ENCODE measurements at regions not wholly inside any gene's neighbourhood (a gene's known extent, or its start where the extent isn't known, plus 50 kb on each side); places are given as distances from the start of the nearest gene placed in this dataset.
"Not testable (repeated sequence)": the region's sequence is repeated elsewhere in the genome, so short reads cannot be mapped to it uniquely, and the experiment has no call there.

DNA sequence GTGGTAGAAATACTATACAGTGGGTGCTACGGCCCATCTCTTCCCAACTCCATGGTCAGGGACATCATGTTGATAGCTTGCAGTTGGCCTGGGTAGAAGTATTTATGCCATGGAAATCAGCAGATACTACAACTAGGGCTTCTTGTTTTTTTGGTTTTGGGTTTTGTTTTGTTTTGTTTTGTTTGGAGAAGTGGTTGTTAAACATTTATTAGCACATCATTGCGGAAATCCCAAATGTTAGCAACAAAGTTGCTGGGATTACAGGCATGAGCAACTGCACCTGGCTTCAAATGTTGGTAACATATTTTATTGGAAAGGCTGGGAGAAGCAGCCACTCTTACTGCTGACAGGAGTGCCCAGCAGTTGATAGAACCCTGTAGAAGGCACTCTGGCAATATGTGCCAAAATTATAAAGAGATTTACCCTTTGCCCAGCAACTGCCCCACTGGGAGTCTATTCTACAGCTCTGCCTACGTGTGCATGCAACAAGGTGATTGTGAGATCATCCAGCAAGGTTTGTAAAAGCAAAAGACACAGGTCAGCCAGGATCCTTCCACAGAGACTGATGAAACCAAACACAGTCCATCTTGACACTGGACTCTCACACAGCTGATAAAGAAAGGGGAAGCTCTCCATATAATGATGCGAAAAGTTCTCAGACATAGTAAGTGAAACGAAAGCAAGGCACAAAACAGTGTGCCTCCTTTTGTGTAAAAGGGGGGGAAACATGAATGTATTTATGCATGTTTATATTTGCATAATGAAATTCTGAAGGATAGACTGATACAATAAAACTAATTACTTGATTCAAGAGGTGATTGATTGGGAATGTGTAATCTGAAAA lies 314.4 kb downstream of the ANAPC1 start:
- not testable (repeated sequence) for H3K27ac ChIP-seq (ENCODE audit: low read depth in 1 of 2, low read length in 1 of 2); H3K27me3 ChIP-seq (ENCODE audit: control insufficient read depth in 2 of 2, insufficient read depth in 1 of 2, low read length in 1 of 2); H3K4me1 ChIP-seq (ENCODE audit: control insufficient read depth in 2 of 2, insufficient read depth in 2 of 2, low read length in 2 of 2); H3K4me3 ChIP-seq (ENCODE audit: low read length in 2 of 2); DNase-seq (ENCODE audit: low read depth in 6 of 9, low spot score in 9 of 9); H3K36me3 ChIP-seq (ENCODE audit: control insufficient read depth in 2 of 2, insufficient read depth in 2 of 2, low read length in 1 of 2); H3K9me3 ChIP-seq (ENCODE audit: control insufficient read depth in 2 of 2, insufficient read depth in 1 of 2, low read length in 1 of 2)
- WGBS = 64% methylated on average over 4 of the region's 5 CpGs

DNA sequence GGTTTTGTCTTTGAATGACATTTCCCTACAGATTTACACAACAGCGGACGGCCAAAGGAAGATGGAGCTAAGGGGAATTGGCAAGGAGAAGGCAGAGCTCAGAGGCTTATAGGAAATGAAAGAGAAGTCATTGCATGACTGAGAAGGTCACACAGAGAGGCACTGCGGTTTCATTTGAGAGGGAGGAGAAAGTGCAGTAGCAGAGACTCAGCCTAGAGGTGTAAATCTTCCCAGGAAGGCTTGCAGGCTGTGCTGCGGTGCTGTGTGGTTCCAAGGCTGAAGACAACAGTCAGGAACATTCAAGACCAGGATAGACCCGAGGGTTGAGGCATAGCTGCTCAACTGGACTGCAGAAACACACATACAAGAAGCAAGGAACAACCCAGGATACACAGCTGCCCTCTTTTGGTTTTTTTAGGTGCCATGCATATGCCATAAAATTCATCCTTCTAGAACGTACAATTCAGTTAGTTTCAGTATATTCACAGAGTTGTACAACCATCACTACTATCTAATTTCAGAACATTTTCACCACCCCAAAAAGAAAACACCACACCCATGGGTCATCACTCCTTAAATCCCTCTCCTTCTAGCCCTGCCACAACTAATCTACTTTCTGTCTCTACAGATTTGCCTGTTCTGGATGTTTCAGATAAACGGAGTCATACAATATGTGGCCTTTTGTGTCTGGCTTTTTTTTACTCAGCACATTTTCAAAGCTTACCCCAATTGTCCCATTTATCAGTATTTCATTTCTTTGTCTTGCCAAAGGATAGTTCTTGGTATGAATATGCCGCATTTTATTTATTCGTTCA lies 313.5 kb downstream of the ANAPC1 start:
- H3K9me3 ChIP-seq (ENCODE audit: control insufficient read depth in 2 of 2, insufficient read depth in 1 of 2, low read length in 1 of 2); H3K36me3 ChIP-seq (ENCODE audit: control insufficient read depth in 2 of 2, insufficient read depth in 2 of 2, low read length in 1 of 2); H3K4me1 ChIP-seq (ENCODE audit: control insufficient read depth in 2 of 2, insufficient read depth in 2 of 2, low read length in 2 of 2); H3K27ac ChIP-seq (ENCODE audit: low read depth in 1 of 2, low read length in 1 of 2); H3K27me3 ChIP-seq (ENCODE audit: control insufficient read depth in 2 of 2, insufficient read depth in 1 of 2, low read length in 1 of 2); H3K4me3 ChIP-seq (ENCODE audit: low read length in 2 of 2): not testable (repeated sequence)
- WGBS = 32% methylated on average over 6 of the region's 9 CpGs
- DNase-seq (ENCODE audit: low read depth in 6 of 9, low spot score in 9 of 9) = peak in 2 of 9 donors; percentile 0

DNA sequence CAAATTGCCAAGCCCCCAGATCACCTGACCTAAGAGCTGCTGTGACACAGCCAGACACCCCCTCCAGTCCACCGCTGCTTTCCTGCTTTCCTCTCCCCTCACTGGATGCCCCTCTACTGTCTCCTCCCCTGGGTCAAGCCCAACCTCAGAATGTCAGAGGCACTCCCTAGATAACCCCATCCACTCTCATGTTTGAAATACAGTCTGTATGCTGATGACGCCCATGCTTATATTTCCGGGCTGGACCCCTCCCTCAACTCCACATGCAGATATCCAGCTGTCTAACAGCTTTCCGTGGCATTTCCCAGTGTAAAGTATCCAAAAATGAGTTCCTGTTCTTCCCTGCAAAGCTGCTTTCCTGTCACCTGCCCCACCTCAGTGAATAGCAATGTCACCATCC lies 309.2 kb downstream of the ANAPC1 start:
- WGBS = 97% methylated on average over 4 of the region's 4 CpGs
- not testable (repeated sequence) for H3K9me3 ChIP-seq (ENCODE audit: control insufficient read depth in 2 of 2, insufficient read depth in 1 of 2, low read length in 1 of 2); DNase-seq (ENCODE audit: low read depth in 6 of 9, low spot score in 9 of 9); H3K27me3 ChIP-seq (ENCODE audit: control insufficient read depth in 2 of 2, insufficient read depth in 1 of 2, low read length in 1 of 2); H3K4me3 ChIP-seq (ENCODE audit: low read length in 2 of 2); H3K4me1 ChIP-seq (ENCODE audit: control insufficient read depth in 2 of 2, insufficient read depth in 2 of 2, low read length in 2 of 2); H3K27ac ChIP-seq (ENCODE audit: low read depth in 1 of 2, low read length in 1 of 2); H3K36me3 ChIP-seq (ENCODE audit: control insufficient read depth in 2 of 2, insufficient read depth in 2 of 2, low read length in 1 of 2)

DNA sequence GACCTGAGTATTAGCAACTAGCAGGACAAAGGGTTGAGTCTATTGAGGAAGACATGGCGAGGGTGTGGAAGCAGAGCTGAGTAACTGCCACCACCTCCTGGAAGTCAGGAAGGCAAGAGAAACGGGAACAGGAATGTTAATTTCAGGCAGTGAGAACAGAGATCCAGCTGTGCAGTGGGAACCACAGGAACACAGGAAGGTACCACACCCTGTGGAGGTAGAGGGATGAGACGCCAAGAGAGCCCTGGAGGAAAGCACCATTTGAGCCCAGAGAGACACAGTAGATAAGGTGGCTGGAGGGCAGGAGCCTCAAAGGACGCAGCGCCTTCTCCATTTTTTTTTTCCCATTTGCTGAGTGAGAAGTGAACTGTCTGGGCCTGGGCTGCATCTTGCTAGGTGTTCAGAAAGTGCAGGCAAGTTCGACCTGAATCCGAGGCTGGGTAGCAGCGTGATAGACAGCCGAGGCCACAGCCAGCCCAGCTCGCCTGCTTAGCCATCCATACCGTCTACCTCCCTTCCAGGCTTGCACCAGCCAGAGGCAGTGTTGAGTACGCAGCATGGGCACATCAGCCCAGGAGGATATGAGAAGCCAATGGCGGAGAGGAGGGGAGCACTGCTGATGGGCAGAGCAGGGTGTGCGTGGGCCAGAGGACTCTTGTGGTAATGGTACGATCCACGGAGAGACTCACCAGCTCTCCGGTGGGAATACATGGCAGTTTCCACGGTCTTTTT lies 306.7 kb downstream of the ANAPC1 start:
- 96% methylated on average over 17 of the region's 18 CpGs for WGBS
- not testable (repeated sequence) for H3K4me1 ChIP-seq (ENCODE audit: control insufficient read depth in 2 of 2, insufficient read depth in 2 of 2, low read length in 2 of 2); H3K9me3 ChIP-seq (ENCODE audit: control insufficient read depth in 2 of 2, insufficient read depth in 1 of 2, low read length in 1 of 2); H3K27me3 ChIP-seq (ENCODE audit: control insufficient read depth in 2 of 2, insufficient read depth in 1 of 2, low read length in 1 of 2); H3K36me3 ChIP-seq (ENCODE audit: control insufficient read depth in 2 of 2, insufficient read depth in 2 of 2, low read length in 1 of 2); DNase-seq (ENCODE audit: low read depth in 6 of 9, low spot score in 9 of 9); H3K4me3 ChIP-seq (ENCODE audit: low read length in 2 of 2); H3K27ac ChIP-seq (ENCODE audit: low read depth in 1 of 2, low read length in 1 of 2)

DNA sequence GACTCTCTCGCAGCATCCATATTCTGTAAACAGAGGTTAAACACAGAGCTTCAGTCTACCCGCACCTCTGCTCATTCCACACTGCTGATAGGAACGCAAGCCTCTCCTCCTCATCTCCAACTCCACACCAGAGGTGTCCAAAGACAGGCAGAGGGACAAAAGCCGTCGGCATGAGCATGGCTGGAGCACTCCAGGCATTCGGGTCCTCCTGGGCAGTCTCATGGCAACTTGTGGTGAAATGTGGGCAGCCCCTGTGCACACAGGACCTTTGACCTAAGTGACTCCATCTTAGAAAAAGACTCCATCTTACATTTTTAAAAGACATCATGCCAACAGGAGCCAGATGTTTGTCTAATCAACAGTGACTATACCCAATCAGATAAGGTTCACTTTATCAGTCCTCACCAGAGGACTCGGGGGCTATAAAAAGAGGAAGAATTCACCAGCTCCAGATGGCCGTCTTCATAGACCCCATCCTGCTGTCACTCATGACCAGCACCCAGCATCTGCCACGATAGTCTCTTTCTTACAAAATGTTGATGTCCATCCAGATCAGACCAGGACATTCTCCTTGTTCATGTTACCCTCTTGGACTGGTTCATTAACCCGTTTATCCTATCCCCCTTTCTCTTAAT lies 304.4 kb downstream of the ANAPC1 start:
- H3K9me3 ChIP-seq (ENCODE audit: control insufficient read depth in 2 of 2, insufficient read depth in 1 of 2, low read length in 1 of 2); H3K4me1 ChIP-seq (ENCODE audit: control insufficient read depth in 2 of 2, insufficient read depth in 2 of 2, low read length in 2 of 2); H3K27me3 ChIP-seq (ENCODE audit: control insufficient read depth in 2 of 2, insufficient read depth in 1 of 2, low read length in 1 of 2); H3K4me3 ChIP-seq (ENCODE audit: low read length in 2 of 2); H3K27ac ChIP-seq (ENCODE audit: low read depth in 1 of 2, low read length in 1 of 2); H3K36me3 ChIP-seq (ENCODE audit: control insufficient read depth in 2 of 2, insufficient read depth in 2 of 2, low read length in 1 of 2); DNase-seq (ENCODE audit: low read depth in 6 of 9, low spot score in 9 of 9): not testable (repeated sequence)
- 79% methylated on average over 8 of the region's 10 CpGs for WGBS

DNA sequence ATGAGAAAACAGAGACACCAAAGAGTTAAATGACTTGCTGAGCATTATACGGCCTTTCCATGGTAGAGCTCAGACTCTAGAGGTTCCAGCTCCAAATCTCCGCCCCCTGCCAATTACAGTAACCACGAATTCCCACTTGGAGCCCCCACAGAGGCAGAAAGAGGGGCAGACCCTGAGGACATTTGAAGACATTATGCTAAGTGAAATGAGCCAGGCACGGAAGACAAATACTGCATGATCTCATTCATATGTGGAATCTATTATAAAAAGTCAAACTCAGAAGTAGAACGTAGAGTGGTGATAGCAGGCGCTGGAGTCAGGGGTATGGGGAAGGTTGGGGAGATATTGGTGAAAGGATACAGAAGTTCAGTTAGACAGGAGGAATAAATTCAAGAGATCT lies 303.4 kb downstream of the ANAPC1 start:
- H3K36me3 ChIP-seq (ENCODE audit: control insufficient read depth in 2 of 2, insufficient read depth in 2 of 2, low read length in 1 of 2); H3K27ac ChIP-seq (ENCODE audit: low read depth in 1 of 2, low read length in 1 of 2); H3K4me3 ChIP-seq (ENCODE audit: low read length in 2 of 2); H3K4me1 ChIP-seq (ENCODE audit: control insufficient read depth in 2 of 2, insufficient read depth in 2 of 2, low read length in 2 of 2); DNase-seq (ENCODE audit: low read depth in 6 of 9, low spot score in 9 of 9); H3K9me3 ChIP-seq (ENCODE audit: control insufficient read depth in 2 of 2, insufficient read depth in 1 of 2, low read length in 1 of 2); H3K27me3 ChIP-seq (ENCODE audit: control insufficient read depth in 2 of 2, insufficient read depth in 1 of 2, low read length in 1 of 2): not testable (repeated sequence)
- no CpG with 5 or more reads among the region's 6 CpGs for WGBS

DNA sequence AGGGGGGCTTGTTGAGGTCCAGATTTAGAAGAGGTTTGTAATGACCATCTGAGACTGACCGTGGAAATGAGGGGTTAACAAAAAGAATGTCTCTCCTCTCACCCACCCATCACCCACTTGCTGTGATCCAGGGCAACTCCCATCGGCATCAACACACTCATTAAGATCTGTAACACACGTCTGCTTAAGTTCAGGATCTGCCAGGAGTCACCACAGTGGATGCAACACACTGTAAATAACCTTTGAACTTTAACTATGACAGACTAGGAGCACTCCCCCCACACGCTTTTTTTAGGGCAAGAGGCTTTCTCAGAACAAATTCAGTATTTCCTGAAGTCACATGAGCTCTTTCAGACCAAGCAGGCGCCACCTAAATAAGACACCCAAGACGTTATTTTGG lies 301.9 kb downstream of the ANAPC1 start:
- H3K9me3 ChIP-seq (ENCODE audit: control insufficient read depth in 2 of 2, insufficient read depth in 1 of 2, low read length in 1 of 2); DNase-seq (ENCODE audit: low read depth in 6 of 9, low spot score in 9 of 9): not testable (repeated sequence)
- 96% methylated on average over 6 of the region's 6 CpGs for WGBS

DNA sequence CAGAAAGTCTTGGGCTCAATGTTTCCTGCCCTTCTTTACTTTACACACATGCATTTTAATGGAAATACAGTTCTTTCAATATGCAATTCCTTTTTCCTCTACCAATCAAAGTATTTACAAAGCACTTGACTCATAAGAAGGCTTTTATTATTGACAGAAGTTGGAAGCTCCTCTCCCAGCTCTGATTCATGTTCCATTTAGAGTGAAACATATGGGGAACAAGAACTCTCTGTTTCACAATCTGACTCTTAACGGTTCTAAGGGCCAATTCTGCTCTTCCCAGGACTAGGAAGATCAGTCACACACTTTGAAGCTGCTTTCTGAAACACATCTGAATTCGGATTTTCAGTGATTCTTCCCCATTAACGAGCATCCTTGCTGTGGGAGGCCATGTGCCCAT lies 300.5 kb downstream of the ANAPC1 start:
- not testable (repeated sequence) for H3K27me3 ChIP-seq (ENCODE audit: control insufficient read depth in 2 of 2, insufficient read depth in 1 of 2, low read length in 1 of 2)
- WGBS = no CpG with 5 or more reads among the region's 3 CpGs

More for the DNA sequence above, 301.9 kb downstream of the ANAPC1 start:
- H3K27me3 ChIP-seq (ENCODE audit: control insufficient read depth in 2 of 2, insufficient read depth in 1 of 2, low read length in 1 of 2); H3K36me3 ChIP-seq (ENCODE audit: control insufficient read depth in 2 of 2, insufficient read depth in 2 of 2, low read length in 1 of 2); H3K4me1 ChIP-seq (ENCODE audit: control insufficient read depth in 2 of 2, insufficient read depth in 2 of 2, low read length in 2 of 2); H3K27ac ChIP-seq (ENCODE audit: low read depth in 1 of 2, low read length in 1 of 2); H3K4me3 ChIP-seq (ENCODE audit: low read length in 2 of 2): not testable (repeated sequence)

More for the DNA sequence above, 300.5 kb downstream of the ANAPC1 start:
- H3K4me1 ChIP-seq (ENCODE audit: control insufficient read depth in 2 of 2, insufficient read depth in 2 of 2, low read length in 2 of 2); H3K27ac ChIP-seq (ENCODE audit: low read depth in 1 of 2, low read length in 1 of 2); DNase-seq (ENCODE audit: low read depth in 6 of 9, low spot score in 9 of 9); H3K36me3 ChIP-seq (ENCODE audit: control insufficient read depth in 2 of 2, insufficient read depth in 2 of 2, low read length in 1 of 2); H3K4me3 ChIP-seq (ENCODE audit: low read length in 2 of 2); H3K9me3 ChIP-seq (ENCODE audit: control insufficient read depth in 2 of 2, insufficient read depth in 1 of 2, low read length in 1 of 2): not testable (repeated sequence)

Data from thymus (tissue), 11 donors.